DND-41 (cell line): ENCODE measurements at regions not wholly inside any gene's neighbourhood (a gene's known extent, or its start where the extent isn't known, plus 50 kb on each side); places are given as distances from the start of the nearest gene placed in this dataset.

ENCODE experiments used
- EZH2 ChIP-seq: IDR thresholded peaks from 3 replicates; pipeline ENCODE4 v1.6.1; 2012; ENCODE audit warnings: borderline replicate concordance, low read depth, mild to moderate bottlenecking, moderate library complexity, low read length, inconsistent platforms; ENCODE audit not compliant: severe bottlenecking
- TF ChIP-seq, protein P1 (sequence below): IDR thresholded peaks from 2 replicates; pipeline ENCODE4 v1.5.1; 2012; ENCODE audit warnings: borderline replicate concordance, low read length, moderate library complexity, mild to moderate bottlenecking; ENCODE audit not compliant: poor library complexity, severe bottlenecking; ENCODE audit errors: extremely low read depth

DNA sequence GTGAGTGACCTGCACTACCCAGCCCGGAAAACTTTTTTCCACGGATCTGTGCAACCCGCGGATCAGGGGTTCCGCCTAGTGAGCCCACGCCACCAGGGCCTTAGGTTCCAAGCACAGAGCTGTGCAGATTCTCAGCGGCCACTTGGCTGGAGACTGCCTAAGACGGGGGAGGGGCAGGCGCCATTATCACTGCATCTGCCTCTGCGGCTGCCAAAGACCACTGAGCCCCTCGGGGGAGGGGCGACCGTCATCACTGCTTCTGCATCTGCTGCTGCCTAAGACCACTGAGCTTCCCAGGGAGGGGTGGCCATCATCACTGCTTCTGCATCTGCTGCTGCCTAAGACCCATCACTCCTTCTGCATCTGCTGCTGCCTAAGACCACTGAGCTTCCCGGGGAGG is 460.2 kb downstream of the OCA2 start:
- TF ChIP-seq EZH2, result no peak
- TF ChIP-seq, protein P1, sequence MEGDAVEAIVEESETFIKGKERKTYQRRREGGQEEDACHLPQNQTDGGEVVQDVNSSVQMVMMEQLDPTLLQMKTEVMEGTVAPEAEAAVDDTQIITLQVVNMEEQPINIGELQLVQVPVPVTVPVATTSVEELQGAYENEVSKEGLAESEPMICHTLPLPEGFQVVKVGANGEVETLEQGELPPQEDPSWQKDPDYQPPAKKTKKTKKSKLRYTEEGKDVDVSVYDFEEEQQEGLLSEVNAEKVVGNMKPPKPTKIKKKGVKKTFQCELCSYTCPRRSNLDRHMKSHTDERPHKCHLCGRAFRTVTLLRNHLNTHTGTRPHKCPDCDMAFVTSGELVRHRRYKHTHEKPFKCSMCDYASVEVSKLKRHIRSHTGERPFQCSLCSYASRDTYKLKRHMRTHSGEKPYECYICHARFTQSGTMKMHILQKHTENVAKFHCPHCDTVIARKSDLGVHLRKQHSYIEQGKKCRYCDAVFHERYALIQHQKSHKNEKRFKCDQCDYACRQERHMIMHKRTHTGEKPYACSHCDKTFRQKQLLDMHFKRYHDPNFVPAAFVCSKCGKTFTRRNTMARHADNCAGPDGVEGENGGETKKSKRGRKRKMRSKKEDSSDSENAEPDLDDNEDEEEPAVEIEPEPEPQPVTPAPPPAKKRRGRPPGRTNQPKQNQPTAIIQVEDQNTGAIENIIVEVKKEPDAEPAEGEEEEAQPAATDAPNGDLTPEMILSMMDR, result no peak
